ENCODE measurements at regions not wholly inside any gene's neighbourhood (a gene's known extent, or its start where the extent isn't known, plus 50 kb on each side); places are given as distances from the start of the nearest gene placed in this dataset.

DNA sequence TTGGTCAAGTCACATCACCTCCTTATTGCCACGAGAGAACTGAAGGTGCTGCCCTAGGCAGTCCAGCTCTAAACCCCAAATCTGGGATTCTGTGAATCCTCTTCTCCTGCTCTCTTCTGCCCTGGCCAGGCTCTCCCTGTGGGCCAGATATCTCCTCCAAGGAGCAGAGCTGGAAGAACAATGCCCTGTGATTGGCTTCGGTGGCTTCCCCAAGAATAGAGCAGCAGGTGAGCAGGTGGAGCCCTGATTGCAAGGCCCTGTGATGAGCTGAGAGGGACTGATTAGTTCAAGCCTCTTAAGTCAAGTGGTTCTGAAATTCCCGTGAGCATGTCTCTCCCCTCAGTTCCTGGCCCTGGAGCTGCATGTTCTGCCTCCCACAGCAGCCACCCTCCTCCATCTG lies 175.3 kb upstream of the BRINP1 start:
- no peaks in the 10 kb centered on the region for H3K79me2 ChIP-seq (ENCODE audit: insufficient read depth, low read length)
- Mint-ChIP-seq H3K27ac (no peak overlapping the region), H3K36me3 (ENCODE audit: insufficient read depth in 1 of 3, low read depth in 3 of 3) (peaks cover 0 to 9% (median 0%) of the 10 kb centered on the region in 3 experiments; a peak in 3 of 7 replicates), H3K4me1 (peaks cover 4% of the 10 kb centered on the region in 2 experiments), H3K9me3 (peaks cover 3 to 5% of the 10 kb centered on the region in 2 experiments; a peak in 3 of 5 replicates), H3K4me3 (no peak overlapping the region), H3K27me3 (ENCODE audit: low read depth) (0 out of 2 replicates have a peak, but pooled peaks cover 3% of the 10 kb centered on the region)
- H4K20me1 ChIP-seq (ENCODE audit: control insufficient read depth, insufficient read depth, insufficient read length) = no peaks in the 10 kb centered on the region
- H4K8ac ChIP-seq (replicated peaks; ENCODE audit: insufficient read length, low read depth, low read length) = no peak overlapping the region
- H4K91ac ChIP-seq (ENCODE audit: insufficient read length, low read depth, low read length) = no peak overlapping the region
- H2BK120ac ChIP-seq (ENCODE audit: low read depth, low read length, poor library complexity, severe bottlenecking) = no peak overlapping the region
- H2BK5ac ChIP-seq (ENCODE audit: insufficient read length, low read length) = no peak overlapping the region
- TF ChIP-seq, protein P1, sequence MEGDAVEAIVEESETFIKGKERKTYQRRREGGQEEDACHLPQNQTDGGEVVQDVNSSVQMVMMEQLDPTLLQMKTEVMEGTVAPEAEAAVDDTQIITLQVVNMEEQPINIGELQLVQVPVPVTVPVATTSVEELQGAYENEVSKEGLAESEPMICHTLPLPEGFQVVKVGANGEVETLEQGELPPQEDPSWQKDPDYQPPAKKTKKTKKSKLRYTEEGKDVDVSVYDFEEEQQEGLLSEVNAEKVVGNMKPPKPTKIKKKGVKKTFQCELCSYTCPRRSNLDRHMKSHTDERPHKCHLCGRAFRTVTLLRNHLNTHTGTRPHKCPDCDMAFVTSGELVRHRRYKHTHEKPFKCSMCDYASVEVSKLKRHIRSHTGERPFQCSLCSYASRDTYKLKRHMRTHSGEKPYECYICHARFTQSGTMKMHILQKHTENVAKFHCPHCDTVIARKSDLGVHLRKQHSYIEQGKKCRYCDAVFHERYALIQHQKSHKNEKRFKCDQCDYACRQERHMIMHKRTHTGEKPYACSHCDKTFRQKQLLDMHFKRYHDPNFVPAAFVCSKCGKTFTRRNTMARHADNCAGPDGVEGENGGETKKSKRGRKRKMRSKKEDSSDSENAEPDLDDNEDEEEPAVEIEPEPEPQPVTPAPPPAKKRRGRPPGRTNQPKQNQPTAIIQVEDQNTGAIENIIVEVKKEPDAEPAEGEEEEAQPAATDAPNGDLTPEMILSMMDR (conservative IDR thresholded peaks at IDR 0.05) = no peak
- no peak overlapping the region for H4K5ac ChIP-seq (ENCODE audit: insufficient read length, low read depth, low read length)
- H3K56ac ChIP-seq (ENCODE audit: insufficient read length, low read depth, low read length) = no peak overlapping the region
- no peak overlapping the region for H3K4ac ChIP-seq (ENCODE audit: low read depth, low read length)
- H2AFZ ChIP-seq (ENCODE audit: low read length) = no peak overlapping the region
- H2AK5ac ChIP-seq (ENCODE audit: insufficient read length, low read length) = no peak overlapping the region
- H3K9ac ChIP-seq (ENCODE audit: extremely low read depth, insufficient read length, low read length) = no peak overlapping the region
- H3K14ac ChIP-seq (ENCODE audit: insufficient read depth, low read length) = no peak overlapping the region
- no peaks in the 10 kb centered on the region for H3K27me3 ChIP-seq (ENCODE audit: insufficient read depth, low read length)
- no peak overlapping the region for H3K27ac ChIP-seq (ENCODE audit: insufficient read length, low read depth, low read length)
- H3K23me2 ChIP-seq (ENCODE audit: insufficient read length, low read depth, low read length, poor library complexity, severe bottlenecking) = no peaks in the 10 kb centered on the region
- H2BK20ac ChIP-seq (ENCODE audit: low read depth, low read length, poor library complexity, severe bottlenecking) = no peak overlapping the region
- no peaks in the 10 kb centered on the region for H3K79me1 ChIP-seq (ENCODE audit: insufficient read depth, low read depth, low read length, poor library complexity, severe bottlenecking)
- no peak overlapping the region for H3K4me2 ChIP-seq (ENCODE audit: insufficient read depth, insufficient read length, low read length)
- no peak overlapping the region for H3K18ac ChIP-seq (ENCODE audit: insufficient read length, low read depth, low read length)
- H2BK15ac ChIP-seq (ENCODE audit: low read depth, low read length) = no peak overlapping the region
- H3K23ac ChIP-seq (ENCODE audit: insufficient read length, low read depth, low read length) = no peak overlapping the region
- no CpG with 5 or more reads among the region's 3 CpGs for WGBS (ENCODE audit: extremely low coverage, insufficient read length, low lambda C conversion rate)
- no peaks in the 10 kb centered on the region for H3K4me1 ChIP-seq (ENCODE audit: insufficient read depth, low read length)
- no peak overlapping the region for H2BK12ac ChIP-seq (ENCODE audit: insufficient read length, low read depth, low read length)
- no peak overlapping the region for H3T11ph ChIP-seq (ENCODE audit: low read length)
- no peaks in the 10 kb centered on the region for H3K9me3 ChIP-seq (ENCODE audit: control insufficient read depth, low read depth, low read length)
- no peak for DNase-seq

Data from H9 (cell line).